ENCODE measurements at regions not wholly inside any gene's neighbourhood (a gene's known extent, or its start where the extent isn't known, plus 50 kb on each side); places are given as distances from the start of the nearest gene placed in this dataset.

GRCh38 chr4:183846951-183847350 lies 58.2 kb upstream of the STOX2 start:
- H3K9me3 Mint-ChIP-seq = peaks cover 4% of the 10 kb centered on the region
- POLR2A ChIA-PET = no interaction called here
- no peak overlapping the region for H3K4me3 Mint-ChIP-seq
- H3K27me3 Mint-ChIP-seq = peaks cover 19% of the 10 kb centered on the region
- ATAC-seq (ENCODE audit: low read depth) (no peak), DNase-seq (no peak)
- H3K27ac Mint-ChIP-seq = no peak overlapping the region
- H3K4me1 Mint-ChIP-seq = no peaks in the 10 kb centered on the region
- H3K36me3 Mint-ChIP-seq = no peaks in the 10 kb centered on the region

DNA sequence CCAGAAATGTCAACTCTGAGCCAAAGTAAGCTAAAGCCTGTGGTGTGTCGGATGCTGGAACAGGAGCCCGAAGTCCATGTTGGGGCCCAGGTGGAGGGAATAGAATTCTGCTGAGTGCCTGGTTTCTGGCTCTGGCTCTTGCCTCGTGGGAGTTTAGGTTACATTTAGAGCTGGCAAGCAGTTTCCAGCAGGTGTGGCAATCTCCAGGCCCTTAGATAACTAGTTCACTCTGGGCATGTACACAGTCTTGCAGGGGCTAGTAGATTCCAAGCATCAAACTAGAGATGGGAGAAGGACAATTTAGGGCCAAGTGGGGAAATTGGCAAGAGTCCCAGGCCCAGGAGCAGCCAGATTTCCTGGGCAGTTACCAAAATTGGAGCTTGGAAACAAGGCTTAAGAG lies 56.3 kb upstream of the STOX2 start:
- no peaks in the 10 kb centered on the region for H3K36me3 Mint-ChIP-seq
- H3K27ac Mint-ChIP-seq = no peak overlapping the region
- POLR2A ChIA-PET = no interaction called here
- no peak overlapping the region for H3K4me3 Mint-ChIP-seq
- no peaks in the 10 kb centered on the region for H3K4me1 Mint-ChIP-seq
- H3K9me3 Mint-ChIP-seq = peaks cover 4% of the 10 kb centered on the region
- ATAC-seq (ENCODE audit: low read depth) = no peak
- no peak for DNase-seq
- peaks cover 19% of the 10 kb centered on the region for H3K27me3 Mint-ChIP-seq

GRCh38 chr4:183852910-183853547 lies 52.1 kb upstream of the STOX2 start:
- H3K27me3 Mint-ChIP-seq = peaks cover 7% of the 10 kb centered on the region
- no peaks in the 10 kb centered on the region for H3K36me3 Mint-ChIP-seq
- H3K4me1 Mint-ChIP-seq = no peaks in the 10 kb centered on the region
- POLR2A ChIA-PET = no interaction called here
- no peak for ATAC-seq (ENCODE audit: low read depth)
- no peak overlapping the region for H3K4me3 Mint-ChIP-seq
- no peak overlapping the region for H3K27ac Mint-ChIP-seq
- H3K9me3 Mint-ChIP-seq = no peaks in the 10 kb centered on the region
- DNase-seq = no peak

- no peak for DNase-seq
- Mint-ChIP-seq H3K27me3 (peaks cover 4% of the 10 kb centered on the region), H3K9me3 (no peaks in the 10 kb centered on the region), H3K36me3 (no peaks in the 10 kb centered on the region), H3K4me3 (no peak overlapping the region), H3K4me1 (no peaks in the 10 kb centered on the region), H3K27ac (no peak overlapping the region)
- no peak for ATAC-seq (ENCODE audit: low read depth)
- POLR2A ChIA-PET = no interaction called here
Measured at GRCh38 chr4:183853548-183853940, 51.6 kb upstream of the STOX2 start.
